ENCODE measurements at regions not wholly inside any gene's neighbourhood (a gene's known extent, or its start where the extent isn't known, plus 50 kb on each side); places are given as distances from the start of the nearest gene placed in this dataset.
A peak's percentile ranks its signal among the peaks of the same experiment; 100 is the strongest.

DNA sequence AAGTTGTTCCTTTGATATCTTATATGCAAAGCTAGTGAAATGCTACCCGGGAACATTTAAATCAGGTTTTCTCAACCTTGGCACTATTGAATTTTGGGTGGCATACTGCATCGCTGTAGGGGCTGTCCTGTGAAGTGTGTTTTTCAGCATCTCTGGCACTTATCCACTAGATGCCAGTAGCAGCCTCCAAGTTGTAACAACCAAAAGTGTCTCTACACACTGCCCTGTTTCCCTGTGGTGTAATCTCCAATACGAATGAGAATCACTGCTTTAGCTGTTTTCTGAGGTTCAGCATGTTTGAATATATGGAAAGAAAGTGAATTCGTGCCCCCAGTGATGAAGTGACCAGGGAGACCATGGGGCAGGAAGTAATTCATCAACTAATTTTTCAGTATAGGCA, 551.6 kb upstream of the PRKX start:
- H3K4me1 ChIP-seq (ENCODE audit: control insufficient read depth, insufficient read depth, low read length): no peaks in the 10 kb centered on the region
- ATAC-seq (no peak), DNase-seq (ENCODE audit: low read depth, low spot score) (no peak), FAIRE-seq (no peak)
- no peak overlapping the region for H3K4me2 ChIP-seq (ENCODE audit: control insufficient read depth, insufficient read depth)
- no peak overlapping the region for H3K9ac ChIP-seq (ENCODE audit: control insufficient read depth, insufficient read depth, low read length)
- no peaks in the 10 kb centered on the region for H3K79me2 ChIP-seq (ENCODE audit: control insufficient read depth, insufficient read depth, low read length)
- ChIA-PET CTCF (no interaction called here), POLR2A (interaction anchor here (0.6 kb wide), 1 partner anchor 10 kb away, joined by 5 read pairs; no protein-coding TSS in a partner anchor), RAD21 (ENCODE audit: unreplicated experiment) (no interaction called here), SMC1A (ENCODE audit: uncharacterized antibody, unreplicated experiment) (no interaction called here)
- H3K27ac ChIP-seq (ENCODE audit: control insufficient read depth, insufficient read depth): no peak overlapping the region
- no peaks in the 10 kb centered on the region for H4K20me1 ChIP-seq (ENCODE audit: control insufficient read depth, insufficient read depth)
- intact Hi-C loops (cut with micrococcal nuclease; ENCODE audit: unreplicated experiment) (no loop called here), in situ Hi-C loops (cut with MboI) (no loop called here)
- TF ChIP-seq BRCA1 (IDR thresholded peaks at IDR 0.05; ENCODE audit: low read depth, low read length) (no peak), SREBF1 (IDR thresholded peaks at IDR 0.05; ENCODE audit: low read length) (no peak), SP1 (IDR thresholded peaks at IDR 0.05; ENCODE audit: low read depth, low read length) (no peak), ZNF24 (IDR thresholded peaks at IDR 0.05) (no peak), YBX1 (IDR thresholded peaks at IDR 0.05) (no peak)
- H3K27me3 ChIP-seq (replicated peaks in 1 of 2; ENCODE audit: control insufficient read depth in 2 of 2, insufficient read depth in 2 of 2, low read length in 1 of 2): no peaks in the 10 kb centered on the region
- H3K9me3 ChIP-seq (replicated peaks; ENCODE audit: control insufficient read depth, insufficient read depth, low read length): no peaks in the 10 kb centered on the region
- H2AFZ ChIP-seq (ENCODE audit: control insufficient read depth, low read depth, low read length): no peak overlapping the region
- no peak overlapping the region for H3K4me3 ChIP-seq
- 30% methylated on average over 4 of the region's 4 CpGs for WGBS (ENCODE audit: insufficient coverage, insufficient replicate concordance, low lambda C conversion rate, missing lambda C conversion rate)
- no TSS peak for BruUV-seq (replicated peaks)
- no peaks in the 10 kb centered on the region for H3K36me3 ChIP-seq (ENCODE audit: control insufficient read depth in 2 of 2, insufficient read depth in 2 of 2, low read length in 1 of 2)

DNA sequence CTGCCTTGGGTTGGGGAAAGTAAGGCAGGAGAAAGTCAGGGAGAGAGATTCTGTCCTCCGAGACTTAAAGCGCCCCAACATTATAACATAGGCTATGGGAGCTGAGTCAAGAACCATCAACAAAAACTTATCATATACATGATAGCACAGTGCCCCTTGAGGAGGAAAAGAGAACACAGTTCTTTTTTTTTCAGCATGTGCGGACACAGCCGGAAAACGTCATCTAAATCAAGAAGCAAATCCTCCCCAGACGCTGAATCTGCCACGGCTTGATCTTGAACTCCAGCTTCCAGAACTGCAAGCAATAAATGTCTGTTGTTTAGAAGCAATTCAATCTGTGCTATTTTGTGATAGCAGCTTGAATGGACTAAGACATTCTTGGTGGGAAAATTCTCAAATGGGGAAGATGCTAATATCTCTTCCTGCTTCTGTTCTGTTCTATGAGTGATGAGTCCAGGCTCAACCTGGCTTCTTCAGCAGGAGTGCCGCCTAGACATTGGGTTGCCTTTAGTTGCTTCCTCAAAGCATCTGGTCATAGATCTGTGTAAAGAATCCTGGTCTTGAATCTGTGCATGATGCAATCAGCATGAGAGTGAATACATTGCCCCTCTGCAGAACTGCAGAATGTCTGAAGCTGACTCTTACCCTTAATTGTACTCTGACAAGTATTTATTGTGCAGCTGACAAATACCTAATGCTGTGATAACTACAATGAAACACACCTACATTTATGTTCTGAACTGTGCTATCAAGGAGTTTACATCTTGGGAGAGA, 549.8 kb upstream of the PRKX start:
- no peaks in the 10 kb centered on the region for H3K79me2 ChIP-seq (ENCODE audit: control insufficient read depth, insufficient read depth, low read length)
- ChIA-PET CTCF (interaction anchor here (0.7 to 1.0 kb wide), 2 partner anchors 291 to 449 kb away, joined by 3 to 4 read pairs; no protein-coding TSS in a partner anchor), POLR2A (no interaction called here), RAD21 (ENCODE audit: unreplicated experiment) (interaction anchor here (0.7 kb wide), 1 partner anchor 305 kb away, joined by 3 read pairs; no protein-coding TSS in a partner anchor), SMC1A (ENCODE audit: uncharacterized antibody, unreplicated experiment) (no interaction called here)
- intact Hi-C loops (cut with micrococcal nuclease; ENCODE audit: unreplicated experiment): no loop called here
- FAIRE-seq: no peak
- no peaks in the 10 kb centered on the region for H3K9me3 ChIP-seq (replicated peaks; ENCODE audit: control insufficient read depth, insufficient read depth, low read length)
- TF ChIP-seq, protein P1, sequence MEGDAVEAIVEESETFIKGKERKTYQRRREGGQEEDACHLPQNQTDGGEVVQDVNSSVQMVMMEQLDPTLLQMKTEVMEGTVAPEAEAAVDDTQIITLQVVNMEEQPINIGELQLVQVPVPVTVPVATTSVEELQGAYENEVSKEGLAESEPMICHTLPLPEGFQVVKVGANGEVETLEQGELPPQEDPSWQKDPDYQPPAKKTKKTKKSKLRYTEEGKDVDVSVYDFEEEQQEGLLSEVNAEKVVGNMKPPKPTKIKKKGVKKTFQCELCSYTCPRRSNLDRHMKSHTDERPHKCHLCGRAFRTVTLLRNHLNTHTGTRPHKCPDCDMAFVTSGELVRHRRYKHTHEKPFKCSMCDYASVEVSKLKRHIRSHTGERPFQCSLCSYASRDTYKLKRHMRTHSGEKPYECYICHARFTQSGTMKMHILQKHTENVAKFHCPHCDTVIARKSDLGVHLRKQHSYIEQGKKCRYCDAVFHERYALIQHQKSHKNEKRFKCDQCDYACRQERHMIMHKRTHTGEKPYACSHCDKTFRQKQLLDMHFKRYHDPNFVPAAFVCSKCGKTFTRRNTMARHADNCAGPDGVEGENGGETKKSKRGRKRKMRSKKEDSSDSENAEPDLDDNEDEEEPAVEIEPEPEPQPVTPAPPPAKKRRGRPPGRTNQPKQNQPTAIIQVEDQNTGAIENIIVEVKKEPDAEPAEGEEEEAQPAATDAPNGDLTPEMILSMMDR (IDR thresholded peaks at IDR 0.05 in 2 of 3, conservative IDR thresholded peaks at IDR 0.05 in 1 of 3; ENCODE audit: control insufficient read depth in 2 of 3, extremely low read depth in 1 of 3, insufficient read depth in 1 of 3, low read depth in 3 of 3, low read length in 3 of 3): peak in 1 of 3 experiments; percentile 7; a peak in 1 of 6 replicates
- no peak for TF ChIP-seq ZNF622 (IDR thresholded peaks at IDR 0.05)
- TF ChIP-seq RAD21 (IDR thresholded peaks at IDR 0.05; ENCODE audit: insufficient read depth, low read depth, low read length): 0 out of 2 replicates have a peak, but pooled peaks have one; percentile 5
- TF ChIP-seq, protein P2, sequence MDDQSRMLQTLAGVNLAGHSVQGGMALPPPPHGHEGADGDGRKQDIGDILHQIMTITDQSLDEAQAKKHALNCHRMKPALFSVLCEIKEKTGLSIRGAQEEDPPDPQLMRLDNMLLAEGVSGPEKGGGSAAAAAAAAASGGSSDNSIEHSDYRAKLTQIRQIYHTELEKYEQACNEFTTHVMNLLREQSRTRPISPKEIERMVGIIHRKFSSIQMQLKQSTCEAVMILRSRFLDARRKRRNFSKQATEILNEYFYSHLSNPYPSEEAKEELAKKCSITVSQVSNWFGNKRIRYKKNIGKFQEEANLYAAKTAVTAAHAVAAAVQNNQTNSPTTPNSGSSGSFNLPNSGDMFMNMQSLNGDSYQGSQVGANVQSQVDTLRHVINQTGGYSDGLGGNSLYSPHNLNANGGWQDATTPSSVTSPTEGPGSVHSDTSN (IDR thresholded peaks at IDR 0.05; ENCODE audit: insufficient replicate concordance, low read depth, low read length): no peak
- in situ Hi-C loops (cut with MboI): no loop called here
- ATAC-seq: no peak; the same call in 2 of the 3 replicates
- DNase-seq (ENCODE audit: low read depth, low spot score): no peak
- no peak overlapping the region for H3K9ac ChIP-seq (ENCODE audit: control insufficient read depth, insufficient read depth, low read length)
- BruUV-seq (replicated peaks): no TSS peak
- H3K4me3 ChIP-seq: no peak overlapping the region
- no peak overlapping the region for H3K27ac ChIP-seq (ENCODE audit: control insufficient read depth, insufficient read depth)
- 40% methylated on average over 8 of the region's 8 CpGs for WGBS (ENCODE audit: insufficient coverage, insufficient replicate concordance, low lambda C conversion rate, missing lambda C conversion rate)
- H3K4me2 ChIP-seq (ENCODE audit: control insufficient read depth, insufficient read depth): no peak overlapping the region
- H4K20me1 ChIP-seq (ENCODE audit: control insufficient read depth, insufficient read depth): no peaks in the 10 kb centered on the region
- no peaks in the 10 kb centered on the region for H3K4me1 ChIP-seq (ENCODE audit: control insufficient read depth, insufficient read depth, low read length)
- no peaks in the 10 kb centered on the region for H3K27me3 ChIP-seq (replicated peaks in 1 of 2; ENCODE audit: control insufficient read depth in 2 of 2, insufficient read depth in 2 of 2, low read length in 1 of 2)
- H3K36me3 ChIP-seq (ENCODE audit: control insufficient read depth in 2 of 2, insufficient read depth in 2 of 2, low read length in 1 of 2): no peaks in the 10 kb centered on the region
- H2AFZ ChIP-seq (ENCODE audit: control insufficient read depth, low read depth, low read length): no peak overlapping the region

Data from GM12878 (cell line).